BLaER1 treated with 17β-estradiol and CSF1 and Interleukin-3, amounts not matched to agents 10 nM and 100 nM (cell line): ENCODE measurements at regions not wholly inside any gene's neighbourhood (a gene's known extent, or its start where the extent isn't known, plus 50 kb on each side); places are given as distances from the start of the nearest gene placed in this dataset.

Experiments
- H3K27ac ChIP-seq, 11 experiments: shearing (Covaris generic); formaldehyde crosslinking; 2 replicates each; pipeline ENCODE4 v1.8.1; 2022
- H3K27me3 ChIP-seq, 11 experiments: shearing (Covaris generic); formaldehyde crosslinking; 2 replicates each; pipeline ENCODE4 v1.8.1; 2022
- H3K36me3 ChIP-seq, 11 experiments: shearing (Covaris generic); formaldehyde crosslinking; 2 replicates each; pipeline ENCODE4 v1.8.1; 2022
- H3K4me1 ChIP-seq, 10 experiments: shearing (Covaris generic); formaldehyde crosslinking; 2 replicates each; pipeline ENCODE4 v1.8.1; 2022
- H3K4me2 ChIP-seq, 11 experiments: shearing (Covaris generic); formaldehyde crosslinking; 2 replicates each; pipeline ENCODE4 v1.8.1; 2022
- H3K4me3 ChIP-seq, 10 experiments: shearing (Covaris generic); formaldehyde crosslinking; 2 replicates each; pipeline ENCODE4 v1.8.1; 2022
- H3K9ac ChIP-seq, 11 experiments: shearing (Covaris generic); formaldehyde crosslinking; 2 replicates each; pipeline ENCODE4 v1.8.1; 2022
- H3K9me3 ChIP-seq, 11 experiments: shearing (Covaris generic); formaldehyde crosslinking; replicated peaks in 1 of 11; 2 replicates each; pipeline ENCODE4 v1.8.1; 2022
- H4K20me1 ChIP-seq, 11 experiments: shearing (Covaris generic); formaldehyde crosslinking; 2 replicates each; pipeline ENCODE4 v1.8.1; 2022
- Cebpa-rat ChIP-seq, 11 experiments: shearing (Covaris generic); IDR thresholded peaks; 2 replicates each; pipeline ENCODE4 v1.8.1; 2022

DNA sequence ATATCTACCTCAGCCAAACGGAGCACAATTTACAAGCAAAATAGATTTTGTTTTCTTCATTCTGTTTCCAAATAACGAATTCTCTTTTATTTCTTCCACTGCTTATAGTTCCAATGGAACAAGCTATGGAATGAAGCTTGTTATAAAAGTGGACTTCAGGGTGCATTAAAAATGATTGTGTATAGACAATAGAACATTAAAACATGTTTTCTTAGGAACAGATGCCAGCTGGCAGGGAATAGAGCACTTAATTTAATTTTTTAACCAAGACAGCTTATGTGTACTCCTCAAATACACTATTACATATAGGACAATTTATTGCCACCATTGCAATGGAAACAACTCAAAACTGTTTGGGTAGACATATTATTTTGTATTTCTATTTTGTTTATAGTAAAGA lies 860.1 kb upstream of the TYRP1 start:
- Histone ChIP-seq H3K9me3 (peaks cover 12 to 20% (median 15%) of the 10 kb centered on the region in 11 experiments; a peak in 21 of 22 replicates), H3K4me1 (no peaks in the 10 kb centered on the region; a peak in 1 of 20 replicates), H4K20me1 (no peaks in the 10 kb centered on the region), H3K27me3 (no peaks in the 10 kb centered on the region), H3K36me3 (no peaks in the 10 kb centered on the region), H3K27ac (no peak overlapping the region), H3K9ac (no peak overlapping the region), H3K4me3 (no peak overlapping the region), H3K4me2 (no peak overlapping the region)
- no peak for TF ChIP-seq Cebpa-rat (IDR thresholded peaks at IDR 0.05)

DNA sequence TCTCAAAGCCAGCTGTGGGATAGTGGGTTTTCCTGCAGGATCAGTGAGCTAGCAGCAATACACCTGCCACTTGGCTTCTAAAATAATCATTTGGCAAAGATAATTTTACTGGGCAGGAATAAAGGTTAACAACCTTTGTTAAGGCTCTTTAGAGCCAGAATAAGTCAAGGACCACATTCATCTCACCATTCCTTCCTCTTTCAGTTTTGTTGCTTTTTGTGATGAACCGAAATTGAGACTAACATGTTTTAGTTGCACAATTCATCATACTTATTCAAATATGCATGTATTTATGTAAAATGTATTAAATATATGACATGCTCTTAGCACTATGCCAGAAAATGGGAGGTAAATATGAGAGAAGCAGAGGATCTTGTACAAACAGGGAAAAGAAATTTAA lies 824.4 kb upstream of the TYRP1 start:
- no peak overlapping the region for H3K9ac ChIP-seq
- no peaks in the 10 kb centered on the region for H3K4me1 ChIP-seq
- no peak overlapping the region for H3K27ac ChIP-seq
- H4K20me1 ChIP-seq, result no peaks in the 10 kb centered on the region
- no peak for TF ChIP-seq Cebpa-rat (IDR thresholded peaks at IDR 0.05)
- no peak overlapping the region for H3K4me3 ChIP-seq
- no peaks in the 10 kb centered on the region for H3K27me3 ChIP-seq
- no peaks in the 10 kb centered on the region for H3K36me3 ChIP-seq
- no peak overlapping the region for H3K4me2 ChIP-seq
- H3K9me3 ChIP-seq, result no peaks in the 10 kb centered on the region

DNA sequence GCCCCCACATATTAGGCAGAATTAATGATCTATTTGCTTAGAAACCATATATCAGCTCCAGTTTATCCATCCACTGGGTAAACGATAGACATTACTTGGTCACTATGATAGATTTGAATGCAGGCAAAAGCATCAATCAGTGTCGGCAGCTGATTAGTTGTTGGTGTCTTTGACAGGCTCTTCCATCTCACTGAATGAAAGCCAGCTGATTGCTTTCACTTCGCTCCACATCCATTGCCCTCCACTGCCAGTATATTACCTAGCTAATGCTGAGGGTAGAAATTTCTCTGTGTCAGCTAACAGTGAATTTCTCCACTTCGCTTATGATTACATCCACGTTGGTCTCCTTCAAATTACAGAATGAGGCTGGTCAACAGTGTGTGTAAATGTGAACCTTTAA lies 821.3 kb upstream of the TYRP1 start:
- Histone ChIP-seq H3K27ac (no peak overlapping the region), H3K9ac (no peak overlapping the region), H4K20me1 (no peaks in the 10 kb centered on the region), H3K36me3 (no peaks in the 10 kb centered on the region), H3K4me2 (no peak overlapping the region), H3K9me3 (no peaks in the 10 kb centered on the region), H3K4me1 (no peaks in the 10 kb centered on the region), H3K27me3 (no peaks in the 10 kb centered on the region), H3K4me3 (no peak overlapping the region)
- no peak for TF ChIP-seq Cebpa-rat (IDR thresholded peaks at IDR 0.05)

DNA sequence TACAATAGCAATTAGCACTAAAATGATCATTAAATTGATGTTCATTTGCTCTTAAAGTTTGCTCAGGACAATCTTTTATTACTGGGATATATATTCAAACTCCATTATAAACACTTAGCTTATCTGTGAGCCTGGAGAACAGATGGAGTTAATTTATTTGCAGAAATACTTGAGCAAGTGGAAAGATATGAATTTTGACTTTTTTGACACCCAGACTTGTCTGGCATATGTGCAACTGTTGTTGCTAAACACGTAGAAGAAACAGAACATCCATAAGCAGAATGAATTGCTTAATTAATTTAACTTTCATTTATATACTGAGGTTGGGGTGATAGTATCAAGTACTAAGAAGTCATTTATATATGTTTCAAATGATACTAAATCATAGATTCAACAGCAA lies 820.7 kb upstream of the TYRP1 start:
- H3K4me2 ChIP-seq, result no peak overlapping the region
- no peaks in the 10 kb centered on the region for H3K4me1 ChIP-seq
- no peak overlapping the region for H3K4me3 ChIP-seq
- no peaks in the 10 kb centered on the region for H3K27me3 ChIP-seq
- no peaks in the 10 kb centered on the region for H3K36me3 ChIP-seq
- no peak overlapping the region for H3K9ac ChIP-seq
- TF ChIP-seq Cebpa-rat (IDR thresholded peaks at IDR 0.05), result no peak
- H3K9me3 ChIP-seq, result no peaks in the 10 kb centered on the region
- no peak overlapping the region for H3K27ac ChIP-seq
- H4K20me1 ChIP-seq, result no peaks in the 10 kb centered on the region

DNA sequence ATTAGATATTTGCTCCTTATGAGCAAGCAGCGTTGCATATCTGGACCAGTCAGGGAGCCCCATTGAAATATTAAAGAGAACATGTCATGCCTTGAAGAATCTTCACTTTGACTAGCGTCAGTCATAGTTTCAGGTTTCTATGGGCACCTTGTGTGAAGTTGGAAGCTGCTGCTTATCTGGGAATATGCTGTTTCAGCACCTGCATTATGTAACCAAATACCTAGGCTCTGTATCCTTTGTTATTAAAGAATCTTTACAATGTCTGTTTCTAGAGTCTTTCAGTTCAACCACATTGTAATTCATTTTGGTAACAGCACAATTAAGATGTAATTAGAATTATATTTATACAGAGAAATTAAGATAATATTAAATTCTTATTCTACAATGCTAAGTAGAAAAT lies 818.8 kb upstream of the TYRP1 start:
- Histone ChIP-seq H3K36me3 (no peaks in the 10 kb centered on the region), H3K9me3 (no peaks in the 10 kb centered on the region), H3K9ac (no peak overlapping the region), H3K4me1 (peaks cover 0 to 4% (median 0%) of the 10 kb centered on the region in 10 experiments; a peak in 1 of 20 replicates), H3K27ac (no peak overlapping the region), H3K27me3 (no peaks in the 10 kb centered on the region), H4K20me1 (no peaks in the 10 kb centered on the region), H3K4me2 (no peak overlapping the region), H3K4me3 (no peak overlapping the region)
- TF ChIP-seq Cebpa-rat (IDR thresholded peaks at IDR 0.05), result no peak

DNA sequence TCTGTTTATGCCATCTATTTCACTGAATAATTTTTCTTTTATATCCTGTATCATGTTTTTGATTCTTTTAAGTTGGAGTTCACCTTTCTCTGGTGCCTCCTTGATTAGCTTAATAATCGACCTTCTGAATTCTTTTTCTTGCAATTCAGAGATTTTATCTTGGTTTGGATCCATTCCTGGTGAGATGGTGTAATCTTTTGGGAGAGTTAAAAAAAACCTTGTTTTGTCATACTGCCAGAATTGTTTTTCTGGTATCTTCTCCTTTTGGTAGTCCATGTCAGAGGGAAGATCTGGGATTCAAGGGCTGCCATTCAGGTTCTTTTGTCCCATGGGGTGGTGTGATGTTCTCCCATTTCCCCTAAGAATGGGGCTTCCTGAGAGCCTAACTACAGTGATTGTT lies 800.8 kb upstream of the TYRP1 start:
- H3K27me3 ChIP-seq, result no peaks in the 10 kb centered on the region
- H4K20me1 ChIP-seq, result no peaks in the 10 kb centered on the region
- no peak overlapping the region for H3K27ac ChIP-seq
- no peaks in the 10 kb centered on the region for H3K36me3 ChIP-seq
- no peak overlapping the region for H3K9ac ChIP-seq
- H3K4me3 ChIP-seq, result no peak overlapping the region
- H3K4me2 ChIP-seq, result no peak overlapping the region
- H3K9me3 ChIP-seq, result peaks cover 0 to 5% (median 0%) of the 10 kb centered on the region in 11 experiments; a peak in 1 of 22 replicates
- H3K4me1 ChIP-seq, result no peaks in the 10 kb centered on the region
- TF ChIP-seq Cebpa-rat (IDR thresholded peaks at IDR 0.05), result no peak

DNA sequence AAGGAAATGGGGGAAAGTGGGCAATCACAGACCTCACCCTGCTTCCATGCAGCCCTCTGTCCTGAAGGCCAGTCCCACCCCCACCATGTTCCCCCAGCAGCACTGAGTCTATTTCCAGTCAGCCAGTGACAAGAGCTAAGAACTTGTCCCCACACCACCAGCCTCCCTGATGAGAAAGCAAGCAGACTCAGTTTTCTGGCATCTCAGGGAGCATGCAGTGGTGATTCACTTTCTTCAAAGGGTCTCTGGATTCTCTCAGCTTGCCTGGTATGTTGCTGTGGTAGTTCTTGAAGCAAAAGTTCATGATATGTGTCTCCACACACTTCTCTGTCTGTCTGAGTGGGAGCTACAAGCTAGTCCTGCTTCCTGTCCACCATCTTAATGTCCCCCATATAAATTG lies 799.9 kb upstream of the TYRP1 start:
- H3K36me3 ChIP-seq, result no peaks in the 10 kb centered on the region
- TF ChIP-seq Cebpa-rat (IDR thresholded peaks at IDR 0.05), result no peak
- no peak overlapping the region for H3K4me3 ChIP-seq
- H3K4me2 ChIP-seq, result no peak overlapping the region
- H3K27ac ChIP-seq, result no peak overlapping the region
- H4K20me1 ChIP-seq, result no peaks in the 10 kb centered on the region
- no peaks in the 10 kb centered on the region for H3K27me3 ChIP-seq
- no peak overlapping the region for H3K9ac ChIP-seq
- H3K9me3 ChIP-seq, result peaks cover 0 to 5% (median 0%) of the 10 kb centered on the region in 11 experiments; a peak in 1 of 22 replicates
- H3K4me1 ChIP-seq, result no peaks in the 10 kb centered on the region

DNA sequence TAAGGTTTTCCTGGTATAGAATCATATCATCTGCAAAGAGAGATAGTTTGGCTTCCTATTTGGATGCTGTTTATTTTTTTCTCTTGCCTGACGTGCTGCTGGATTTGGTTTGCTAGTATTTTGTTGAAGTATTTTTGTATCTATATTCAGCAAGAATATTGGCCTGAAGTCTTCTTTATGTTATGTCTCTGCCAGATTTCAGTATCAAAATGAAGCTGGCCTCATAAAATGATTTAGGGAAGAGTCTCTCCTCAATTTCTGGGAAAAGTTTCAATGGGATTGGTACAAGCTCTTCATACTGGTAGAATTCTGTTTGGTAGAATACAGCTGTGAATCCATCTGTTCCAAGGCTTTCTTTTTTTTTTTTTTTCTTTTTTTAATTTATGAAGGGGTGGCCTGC lies 799.0 kb upstream of the TYRP1 start:
- peaks cover 0 to 5% (median 0%) of the 10 kb centered on the region in 11 experiments; a peak in 1 of 22 replicates for H3K9me3 ChIP-seq
- no peaks in the 10 kb centered on the region for H3K27me3 ChIP-seq

DNA sequence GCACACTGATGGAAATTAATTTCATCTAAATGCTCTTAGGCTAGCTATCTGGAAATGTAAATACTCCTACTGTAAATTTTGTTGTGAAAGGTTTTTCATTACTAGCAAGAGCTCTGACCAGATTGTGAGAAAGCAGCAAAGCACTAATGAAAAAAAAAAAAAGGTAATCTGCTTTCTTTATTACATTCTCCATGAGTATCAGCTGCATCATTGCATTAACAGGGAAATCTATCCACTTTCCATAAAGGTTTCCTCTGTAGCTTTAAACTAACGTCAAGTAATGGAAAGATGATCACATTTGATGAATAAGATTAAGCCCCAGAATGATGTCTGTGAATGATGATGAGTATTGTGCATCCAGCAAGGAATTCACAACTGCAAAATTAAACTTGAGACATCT lies 790.6 kb upstream of the TYRP1 start:
- no peak overlapping the region for H3K4me3 ChIP-seq
- no peak for TF ChIP-seq Cebpa-rat (IDR thresholded peaks at IDR 0.05)

More for the DNA sequence above, 799.0 kb upstream of the TYRP1 start:
- H3K9ac ChIP-seq, result no peak overlapping the region
- no peaks in the 10 kb centered on the region for H4K20me1 ChIP-seq
- no peak overlapping the region for H3K4me3 ChIP-seq
- no peaks in the 10 kb centered on the region for H3K36me3 ChIP-seq
- H3K4me1 ChIP-seq, result no peaks in the 10 kb centered on the region
- no peak overlapping the region for H3K4me2 ChIP-seq
- no peak overlapping the region for H3K27ac ChIP-seq
- TF ChIP-seq Cebpa-rat (IDR thresholded peaks at IDR 0.05), result no peak

DNA sequence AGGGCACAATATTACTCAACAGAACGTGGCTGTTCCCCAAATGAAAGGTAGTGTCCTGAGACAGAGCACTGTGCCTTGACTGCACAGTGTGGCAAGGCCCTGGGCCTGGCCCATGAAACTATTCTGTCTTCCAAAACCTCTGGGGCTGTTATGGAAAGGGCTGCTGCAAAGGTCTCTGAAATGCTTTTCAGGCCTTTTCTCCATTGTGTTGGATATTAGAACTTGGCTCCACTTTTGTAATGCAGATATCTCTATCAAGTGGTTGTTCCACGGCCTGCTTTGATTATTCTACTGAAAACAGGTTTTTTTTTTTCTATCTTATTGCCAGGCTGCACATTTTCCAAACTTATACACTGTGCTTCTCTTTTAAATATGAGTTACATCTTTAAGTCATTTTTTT lies 777.5 kb upstream of the TYRP1 start:
- no peaks in the 10 kb centered on the region for H3K9me3 ChIP-seq
- no peak overlapping the region for H3K27ac ChIP-seq
- H3K4me1 ChIP-seq, result no peaks in the 10 kb centered on the region
- no peaks in the 10 kb centered on the region for H3K36me3 ChIP-seq
- H3K9ac ChIP-seq, result no peak overlapping the region
- no peak overlapping the region for H3K4me2 ChIP-seq
- no peak for TF ChIP-seq Cebpa-rat (IDR thresholded peaks at IDR 0.05)
- H4K20me1 ChIP-seq, result no peaks in the 10 kb centered on the region
- no peaks in the 10 kb centered on the region for H3K27me3 ChIP-seq
- no peak overlapping the region for H3K4me3 ChIP-seq

More for the DNA sequence above, 790.6 kb upstream of the TYRP1 start:
- H4K20me1 ChIP-seq, result no peaks in the 10 kb centered on the region
- no peaks in the 10 kb centered on the region for H3K4me1 ChIP-seq
- no peak overlapping the region for H3K4me2 ChIP-seq
- no peaks in the 10 kb centered on the region for H3K27me3 ChIP-seq
- 0 out of 22 replicates have a peak, but pooled peaks cover 0 to 5% (median 0%) of the 10 kb centered on the region in 11 experiments for H3K9me3 ChIP-seq
- no peak overlapping the region for H3K9ac ChIP-seq
- no peak overlapping the region for H3K27ac ChIP-seq
- H3K36me3 ChIP-seq, result no peaks in the 10 kb centered on the region
